LoVo (cell line): ENCODE measurements at regions not wholly inside any gene's neighbourhood (a gene's known extent, or its start where the extent isn't known, plus 50 kb on each side); places are given as distances from the start of the nearest gene placed in this dataset.

Experiments
- DNase-seq: peaks from one replicate; pipeline ENCODE4 v3.0.0-alpha.2; 2016; ENCODE audit warnings: low spot score

DNA sequence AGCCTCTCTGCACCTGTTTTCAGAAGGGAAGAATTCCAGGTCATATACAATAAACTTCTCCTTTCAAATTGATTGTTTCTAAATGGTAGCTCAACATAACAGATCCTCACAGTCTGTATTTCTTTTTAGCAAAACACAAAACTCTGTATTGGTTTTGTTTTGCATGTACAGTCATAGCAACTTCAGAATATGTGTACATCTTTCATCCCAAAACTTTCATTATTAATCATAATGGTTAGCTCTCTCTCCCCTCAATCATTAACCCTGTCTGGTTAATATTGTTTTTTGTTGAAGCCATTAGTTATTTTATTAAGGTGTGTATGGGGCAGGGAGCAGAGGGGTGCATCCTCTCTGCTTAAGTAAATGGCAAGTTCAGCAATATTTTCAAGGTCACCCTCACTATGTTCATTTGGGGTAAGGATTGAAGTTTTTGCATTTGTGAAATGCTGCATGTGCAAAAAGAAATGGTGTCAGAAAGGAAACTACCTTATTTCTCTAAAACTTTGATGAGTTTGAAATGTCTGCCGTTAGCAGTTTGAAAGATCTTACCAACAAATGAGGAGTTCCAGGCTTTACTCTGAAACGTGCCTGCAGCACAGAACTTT is 136.8 kb upstream of the BTBD3 start:
- DNase-seq, result no peak

DNA sequence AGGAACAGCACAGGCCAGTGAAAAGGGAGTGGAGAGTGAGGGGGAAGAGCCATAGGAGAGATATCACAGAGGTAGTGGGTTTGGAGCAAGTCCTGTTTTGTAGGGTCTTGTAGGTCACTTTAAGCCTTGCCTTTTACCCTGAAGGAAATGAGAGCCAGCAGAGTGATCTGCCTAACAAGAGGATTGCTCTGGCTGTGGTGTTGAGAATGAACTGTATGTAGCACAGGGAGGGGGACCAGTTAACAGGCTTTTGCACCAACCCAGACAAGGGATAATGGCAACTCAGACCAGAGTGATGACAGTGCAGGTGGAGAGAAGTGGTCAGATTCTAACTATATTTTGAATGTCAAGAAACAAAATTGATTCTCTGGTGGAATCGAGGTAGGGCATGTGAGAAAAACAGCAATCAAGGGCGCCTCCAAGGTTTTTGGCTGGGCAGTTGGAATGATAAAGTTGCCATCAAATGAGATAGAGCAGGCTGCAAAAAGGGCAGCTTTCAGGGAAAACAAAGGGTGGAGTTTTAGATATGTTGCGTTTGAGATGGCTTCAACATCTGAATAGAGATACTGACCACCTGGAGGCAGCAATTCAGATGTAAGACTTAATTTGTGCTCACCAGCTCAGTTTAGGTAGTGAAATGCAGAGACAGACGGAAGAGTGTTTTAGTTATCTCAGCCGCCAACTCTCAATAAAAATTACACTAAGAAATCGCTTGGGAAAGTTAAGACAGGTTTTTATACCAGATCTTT is 134.4 kb upstream of the BTBD3 start:
- no peak for DNase-seq

DNA sequence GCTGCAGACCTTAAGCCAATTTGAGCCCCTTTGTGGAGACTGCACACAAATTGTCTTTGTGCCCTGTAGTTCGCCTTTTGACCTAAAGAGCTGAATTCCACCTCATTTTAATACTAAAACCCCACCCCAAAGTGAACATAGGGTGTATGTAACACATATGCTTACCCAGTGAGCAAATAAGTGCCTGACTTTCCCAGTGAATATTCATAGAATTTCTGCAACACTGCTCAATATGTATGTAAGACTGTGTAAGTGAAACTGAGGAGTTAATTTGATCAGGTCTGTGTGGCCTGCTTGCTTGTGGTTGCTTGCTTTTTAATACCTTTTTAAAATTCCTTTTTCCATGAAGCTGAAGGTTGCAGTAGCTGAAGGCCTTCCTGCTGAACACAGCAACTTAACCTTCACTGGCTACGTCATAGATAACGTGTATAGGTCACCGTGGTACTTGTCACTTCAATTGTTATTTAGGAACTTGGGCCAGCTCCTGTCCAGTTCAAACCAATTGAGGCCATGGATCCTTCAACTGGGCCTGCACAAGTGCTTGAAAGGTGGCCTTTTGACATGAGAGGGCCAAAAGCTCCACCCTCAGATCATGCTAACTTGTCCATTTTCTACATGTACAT is 131.7 kb upstream of the BTBD3 start:
- DNase-seq, result no peak

DNA sequence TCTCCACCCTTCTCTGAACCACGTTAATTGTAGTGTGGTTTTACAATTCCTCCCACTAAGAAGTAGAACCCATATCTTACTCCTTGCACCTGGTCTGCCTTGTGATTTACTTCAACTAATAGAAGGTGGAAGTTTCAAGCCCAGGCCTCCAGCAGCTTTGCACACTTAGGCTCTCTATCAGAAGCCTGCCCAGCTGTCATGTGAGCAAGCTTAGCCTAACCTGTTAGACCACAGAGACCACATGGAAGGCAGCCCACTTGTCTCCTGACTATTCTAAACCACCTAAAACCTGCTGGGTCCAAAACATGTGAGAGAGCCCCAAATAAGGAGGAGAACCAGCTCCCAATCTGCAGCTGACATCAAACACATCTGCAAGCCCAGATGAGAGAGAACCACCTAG is 127.6 kb upstream of the BTBD3 start:
- DNase-seq, result no peak

DNA sequence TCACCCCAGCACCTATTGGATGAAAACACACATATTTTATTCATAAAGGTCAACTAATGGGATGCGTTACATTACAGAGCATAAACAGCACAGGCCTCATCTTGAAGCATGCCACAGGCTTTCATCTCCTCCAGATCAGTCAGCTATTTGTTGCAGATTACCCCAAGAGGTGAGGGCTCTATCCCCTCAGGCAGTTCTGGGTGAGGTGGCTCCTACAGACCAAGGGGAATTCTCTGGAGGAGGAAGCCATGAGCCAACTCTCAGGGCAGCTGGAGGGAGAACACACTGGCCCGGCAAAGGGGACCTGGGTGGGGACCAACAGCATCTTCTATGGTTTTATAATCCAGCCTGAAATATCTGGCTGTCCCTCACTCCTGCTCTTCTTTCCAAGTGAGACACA is 126.4 kb upstream of the BTBD3 start:
- DNase-seq, result no peak

DNA sequence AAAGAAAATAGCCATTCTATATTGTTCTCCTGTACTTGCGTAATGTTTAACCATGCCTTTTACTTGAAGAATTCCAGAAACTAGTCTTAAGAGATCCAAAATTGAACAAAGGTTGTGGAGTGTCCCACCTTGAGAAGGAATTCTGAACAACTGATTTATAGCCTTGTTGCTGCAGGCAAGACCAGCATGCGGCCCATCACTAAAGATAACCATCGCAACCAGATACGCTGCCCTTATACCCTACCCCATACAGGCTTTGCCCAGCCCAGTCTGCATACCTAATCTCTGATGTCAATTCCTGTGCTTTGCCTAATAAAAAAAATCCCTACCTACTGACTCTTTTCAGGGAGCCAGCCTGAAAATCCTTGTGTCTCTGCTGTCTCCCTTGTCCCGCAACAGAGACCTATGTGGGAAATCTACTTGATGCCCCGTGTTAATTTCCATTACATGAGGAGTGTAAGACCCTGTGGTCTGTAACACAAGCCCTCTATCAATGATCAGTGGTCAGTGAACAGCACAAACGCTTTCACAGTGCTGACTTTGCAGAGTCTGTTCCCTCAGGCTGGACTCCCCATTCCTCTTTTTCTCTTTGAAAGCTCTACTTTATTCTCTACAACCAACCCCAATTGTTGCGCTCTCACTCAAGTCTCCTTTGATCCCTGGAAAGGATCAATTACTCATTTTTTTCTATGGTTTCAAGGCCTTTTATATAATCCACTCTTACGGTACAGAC is 125.7 kb upstream of the BTBD3 start:
- DNase-seq, result peak; percentile 76

DNA sequence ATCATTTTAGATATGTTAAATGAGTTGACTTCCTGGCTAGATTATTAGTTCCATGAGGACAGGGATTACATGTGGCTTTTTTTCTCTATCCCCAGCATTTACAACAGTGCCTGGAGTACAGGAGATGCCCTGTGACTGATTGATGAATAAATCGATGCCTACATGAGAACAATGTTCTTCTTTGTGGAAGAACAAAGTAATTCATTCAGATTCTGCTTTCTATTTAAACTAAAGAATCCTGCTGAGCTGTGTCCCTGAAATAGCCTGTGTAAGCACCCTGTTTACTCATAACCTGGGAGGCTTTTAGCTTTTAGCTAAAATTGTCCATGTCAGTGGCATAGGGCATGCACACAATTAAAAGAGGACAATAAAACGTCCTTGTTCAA is 125.1 kb upstream of the BTBD3 start:
- DNase-seq, result peak; percentile 6

DNA sequence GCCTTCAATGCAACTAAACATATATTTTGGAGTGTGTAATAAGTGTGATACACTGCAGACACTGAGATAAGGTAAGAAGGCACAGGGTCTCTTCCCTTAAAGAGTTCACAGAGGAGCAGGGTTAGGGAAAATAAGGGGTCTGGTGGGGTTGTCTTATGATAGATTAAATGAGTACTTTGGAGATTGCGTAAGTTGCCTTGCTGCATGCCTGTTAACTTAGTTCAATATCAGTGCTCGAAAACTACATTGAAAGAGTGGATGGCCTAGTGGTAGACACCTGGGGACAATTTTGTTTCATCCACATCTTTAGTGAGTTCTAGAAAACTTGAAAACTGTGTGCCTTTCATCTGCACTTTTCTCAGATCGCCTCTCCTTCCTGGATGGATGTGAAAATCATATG is 123.2 kb upstream of the BTBD3 start:
- DNase-seq, result no peak

DNA sequence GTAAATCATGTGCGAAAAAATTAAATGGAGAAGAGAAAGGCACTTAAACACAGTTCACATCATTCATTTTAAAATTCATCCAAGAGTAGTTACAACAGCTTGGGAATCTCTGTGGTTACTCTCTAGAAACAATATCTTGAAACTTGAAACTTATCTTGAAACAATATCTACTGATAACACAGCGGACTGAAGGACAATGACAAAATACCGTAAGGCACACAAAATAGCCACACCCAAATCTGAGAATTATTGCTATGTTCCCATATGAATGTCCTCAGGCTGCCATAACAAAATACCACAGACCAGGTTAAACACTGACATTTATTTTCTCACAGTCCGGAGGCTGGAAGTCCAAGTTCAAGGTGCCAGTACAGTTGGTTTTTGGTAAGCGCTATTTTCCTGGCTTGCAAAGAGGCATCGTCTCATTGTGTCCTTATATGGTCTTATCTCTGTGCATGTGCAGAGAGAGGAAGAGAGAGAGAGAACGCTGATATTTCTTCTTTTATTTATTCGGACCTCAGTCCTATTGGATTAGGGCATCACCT is 122.5 kb upstream of the BTBD3 start:
- DNase-seq, result no peak

DNA sequence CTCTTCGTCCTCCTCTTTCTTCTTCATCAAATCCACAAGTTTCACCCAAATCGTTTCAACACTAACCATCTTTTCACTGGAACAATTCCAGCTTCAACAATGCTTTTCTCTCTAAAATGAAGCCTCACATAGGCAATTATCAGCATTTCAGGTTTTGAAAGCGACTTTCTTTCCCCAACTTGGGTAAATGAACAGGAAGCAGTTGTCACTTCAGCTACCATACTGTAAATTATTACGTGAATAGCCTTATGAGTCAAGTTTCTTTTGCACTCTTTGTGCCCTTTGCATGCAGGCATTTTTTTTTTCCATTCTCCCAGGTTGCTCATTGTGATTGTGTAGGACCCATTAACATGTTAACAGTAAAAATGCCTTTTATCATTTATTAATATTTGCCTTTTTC is 121.7 kb upstream of the BTBD3 start:
- no peak for DNase-seq

DNA sequence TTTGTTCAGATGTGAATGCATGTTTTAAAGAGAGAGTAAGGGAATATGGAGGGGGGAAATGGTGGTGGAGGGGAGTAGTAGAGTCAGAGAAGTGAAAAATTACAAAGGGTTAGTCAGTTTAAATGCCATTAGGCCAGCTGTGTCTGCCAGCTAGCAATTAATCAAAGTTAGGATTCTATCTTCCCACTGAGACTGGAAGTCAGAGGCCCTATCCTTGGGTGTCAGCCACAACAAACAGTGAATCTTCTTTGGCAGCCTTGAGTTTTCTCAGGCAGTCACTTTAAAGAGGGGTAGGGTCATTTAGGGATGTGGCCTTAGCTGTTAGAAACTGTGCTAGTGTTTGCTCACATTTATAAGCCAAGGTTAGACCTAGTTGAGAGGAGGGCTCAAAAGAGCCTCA is 120.5 kb upstream of the BTBD3 start:
- DNase-seq, result no peak

DNA sequence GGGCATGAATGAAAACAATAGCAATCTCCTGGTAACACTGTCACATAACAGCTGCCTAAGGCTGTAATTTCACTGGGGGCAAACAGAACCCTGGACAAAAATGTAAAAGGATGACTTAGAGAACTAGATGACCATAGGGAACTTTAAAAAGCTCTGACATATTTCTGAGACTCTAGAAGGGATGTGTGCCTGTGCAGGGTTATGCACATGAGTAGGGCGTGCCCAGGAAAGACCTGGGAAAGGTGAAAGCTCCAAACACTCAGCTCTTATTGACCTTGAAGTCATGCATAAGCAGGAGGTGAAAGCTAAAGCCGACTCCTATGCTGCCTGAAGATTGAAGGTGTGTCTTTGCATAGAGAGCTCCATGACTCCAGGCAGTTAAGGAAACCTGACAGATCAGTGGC is 118.4 kb upstream of the BTBD3 start:
- DNase-seq, result peak; percentile 39

DNA sequence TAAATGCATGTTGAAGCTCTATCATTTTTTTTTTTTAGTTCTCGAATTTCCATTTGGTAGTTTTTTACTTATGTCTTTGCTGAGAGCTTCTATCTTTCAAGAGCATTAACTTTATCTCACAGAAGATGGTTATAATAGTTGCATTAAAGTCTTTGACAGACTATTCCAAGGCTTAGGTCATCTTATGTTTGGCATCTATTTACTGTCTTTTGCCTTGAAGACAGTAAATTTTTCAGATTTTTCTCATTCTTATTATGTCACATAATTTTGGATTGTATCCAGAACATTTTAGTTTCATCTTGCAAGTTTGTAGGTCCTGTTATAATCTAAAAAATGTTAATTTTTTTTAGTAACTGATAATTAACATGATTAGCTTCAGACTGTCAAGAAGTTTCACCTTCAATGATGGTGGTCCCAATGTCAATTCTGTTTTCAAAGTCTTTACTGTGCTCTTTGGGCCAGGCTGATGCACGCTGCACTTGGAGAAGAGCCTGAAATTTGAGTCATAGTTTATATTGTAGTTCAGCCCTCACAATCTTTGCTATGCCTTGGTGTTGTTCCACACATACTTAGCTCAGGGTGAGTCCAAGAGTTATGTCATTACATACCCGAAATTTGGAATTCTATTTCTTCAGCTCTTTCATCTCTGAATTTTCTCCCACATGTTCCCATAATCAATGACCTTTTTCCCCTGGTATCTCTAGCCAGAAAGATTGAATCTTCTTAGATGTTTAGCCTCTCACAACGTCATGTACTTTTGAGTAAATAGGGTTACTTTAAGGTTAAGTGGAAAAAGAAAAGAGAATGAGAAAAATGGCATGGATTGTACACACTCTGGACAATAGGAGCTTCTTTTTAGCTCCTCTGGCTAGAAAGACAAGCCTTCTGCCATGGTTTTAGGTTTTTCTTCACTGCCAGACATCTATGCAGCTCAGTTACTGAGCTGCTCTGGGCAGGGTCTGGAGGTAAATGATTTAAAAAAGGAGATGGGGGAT is 110.3 kb upstream of the BTBD3 start:
- no peak for DNase-seq

DNA sequence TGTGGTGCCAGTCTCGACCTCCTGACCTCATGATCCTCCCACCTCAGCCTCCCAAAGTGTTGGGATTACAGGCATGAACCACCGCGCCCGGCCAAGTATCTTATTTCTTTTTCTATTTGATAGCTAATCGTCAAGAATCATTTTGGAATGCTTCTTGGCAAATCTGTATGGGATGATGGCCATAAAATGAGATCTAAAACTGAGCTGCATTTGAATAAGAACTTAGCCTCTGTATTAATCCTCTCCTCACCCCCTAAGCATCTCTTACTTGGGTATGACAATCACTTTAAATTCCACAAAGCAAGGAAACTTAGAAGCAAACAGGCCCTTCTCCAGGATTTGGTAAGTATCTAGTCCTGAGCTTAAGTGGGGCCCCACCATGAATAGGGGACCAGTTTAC is 108.9 kb upstream of the BTBD3 start:
- DNase-seq, result no peak

DNA sequence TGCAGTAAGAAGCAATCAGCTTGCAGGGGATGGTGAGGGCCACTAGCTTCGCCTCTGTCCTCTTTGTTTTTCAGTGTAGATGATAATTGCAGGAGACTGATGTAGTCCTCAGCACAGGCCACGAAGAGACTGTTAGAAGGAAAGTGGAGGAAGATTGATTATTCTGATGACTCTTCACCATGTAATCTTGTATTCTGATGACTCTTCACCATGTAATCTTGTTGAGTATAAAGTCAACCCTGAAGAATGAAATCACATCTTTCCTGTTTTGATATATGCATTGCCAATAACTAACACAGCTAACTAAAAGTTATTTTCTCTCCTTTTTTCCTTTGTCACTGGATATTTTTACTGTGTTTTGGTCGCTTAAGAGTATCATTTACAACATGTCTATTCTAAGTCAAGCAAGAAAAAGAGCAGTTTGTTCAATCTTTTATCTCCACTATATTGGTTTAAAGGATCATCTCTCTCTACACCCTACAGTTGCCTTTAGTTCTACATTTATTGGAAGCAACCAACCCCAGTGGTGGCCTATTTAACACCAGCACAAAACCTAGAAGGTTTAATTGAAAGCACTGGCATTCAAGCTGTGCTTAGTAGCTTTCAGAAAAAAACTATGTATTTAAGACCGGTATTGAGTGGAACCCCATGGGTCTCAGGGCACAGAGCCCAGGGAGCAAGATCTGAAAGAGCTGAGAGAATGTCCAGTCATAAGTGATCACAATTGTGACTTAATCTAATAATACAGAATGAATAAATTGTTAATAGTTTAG is 107.2 kb upstream of the BTBD3 start:
- DNase-seq, result no peak

DNA sequence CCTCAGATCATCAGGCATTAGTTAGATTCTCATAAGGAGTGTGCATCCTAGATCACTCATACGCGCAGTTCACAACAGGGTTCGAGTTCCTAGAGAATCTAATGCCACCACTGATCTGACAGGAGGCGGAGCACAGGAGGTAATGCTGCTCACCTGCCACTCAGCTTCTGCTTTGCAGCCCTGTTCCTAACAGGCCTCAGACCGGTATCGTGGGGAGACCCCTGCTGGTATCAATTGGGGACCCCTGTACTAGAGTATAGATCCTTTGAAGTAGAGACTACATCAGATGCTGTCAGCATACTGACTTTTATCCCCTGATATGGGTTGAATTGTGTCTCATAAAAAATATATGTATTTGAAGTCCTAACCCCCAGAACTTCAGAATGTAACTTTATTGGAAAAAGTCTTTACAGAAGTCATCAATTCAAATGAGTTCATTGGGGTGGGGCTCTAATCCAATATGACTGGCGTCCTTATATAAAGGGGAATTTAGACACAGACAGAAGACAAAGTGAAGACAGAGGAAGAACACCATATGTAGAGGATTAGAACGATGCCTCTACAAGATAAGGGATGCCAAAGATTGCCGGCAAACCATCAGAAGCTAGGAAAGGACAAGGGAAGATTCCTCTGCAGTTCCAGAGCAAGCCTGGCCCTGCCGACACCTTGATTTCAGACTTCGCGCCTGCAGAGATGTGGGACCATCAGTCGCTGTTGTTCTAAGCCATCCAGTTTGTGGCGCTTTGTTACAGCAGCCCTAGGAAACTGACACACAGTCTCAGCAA is 104.4 kb upstream of the BTBD3 start:
- no peak for DNase-seq

DNA sequence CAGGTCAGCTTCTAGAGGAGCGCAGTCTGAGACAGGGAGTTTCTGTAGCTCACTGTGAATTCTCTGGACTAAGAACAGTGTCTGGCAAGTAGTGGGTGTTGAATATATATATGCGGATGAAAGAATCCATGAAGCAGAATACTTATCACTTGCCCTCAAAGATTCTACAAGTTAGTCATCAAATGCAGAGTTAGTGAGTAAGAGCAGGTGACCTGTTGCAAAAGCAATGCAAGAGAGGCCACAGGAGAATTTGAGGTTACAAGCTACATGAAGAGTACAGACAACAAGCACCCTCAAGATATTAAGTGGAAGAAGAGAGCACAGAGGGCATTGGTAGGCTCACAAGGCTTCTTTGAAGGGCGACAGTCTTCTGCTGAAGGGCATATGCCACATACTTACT is 103.4 kb upstream of the BTBD3 start:
- no peak for DNase-seq

DNA sequence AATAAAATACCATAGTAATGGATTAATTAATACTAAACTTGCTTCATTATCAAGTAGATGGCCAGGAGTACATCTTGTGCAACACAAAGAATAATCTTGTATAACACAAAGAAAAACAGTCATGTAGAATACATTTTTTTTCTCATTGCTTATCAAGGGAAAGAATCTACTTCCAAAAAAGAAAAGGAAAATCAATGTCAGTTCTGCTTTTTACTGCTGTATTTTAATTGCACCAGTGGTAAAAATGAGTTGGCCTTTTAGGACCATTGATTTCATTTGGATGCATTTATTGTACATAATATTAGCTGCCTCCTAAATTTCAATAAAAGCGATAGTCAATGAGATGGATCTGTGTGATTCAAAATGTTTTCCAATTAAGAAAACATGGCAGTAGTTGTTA is 96.9 kb upstream of the BTBD3 start:
- DNase-seq, result no peak

DNA sequence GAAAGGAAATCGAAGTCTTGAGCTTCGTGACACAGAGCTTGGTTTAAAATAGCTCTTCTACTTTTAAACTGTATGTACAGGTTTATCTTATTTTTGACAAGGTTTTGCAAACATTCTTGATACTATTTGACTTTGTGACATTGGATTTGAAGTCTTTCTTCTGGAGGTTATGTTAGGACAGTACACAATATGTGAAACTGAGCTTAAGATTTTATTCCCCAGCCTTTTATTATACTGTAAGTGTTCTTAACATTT is 95.2 kb upstream of the BTBD3 start:
- no peak for DNase-seq

DNA sequence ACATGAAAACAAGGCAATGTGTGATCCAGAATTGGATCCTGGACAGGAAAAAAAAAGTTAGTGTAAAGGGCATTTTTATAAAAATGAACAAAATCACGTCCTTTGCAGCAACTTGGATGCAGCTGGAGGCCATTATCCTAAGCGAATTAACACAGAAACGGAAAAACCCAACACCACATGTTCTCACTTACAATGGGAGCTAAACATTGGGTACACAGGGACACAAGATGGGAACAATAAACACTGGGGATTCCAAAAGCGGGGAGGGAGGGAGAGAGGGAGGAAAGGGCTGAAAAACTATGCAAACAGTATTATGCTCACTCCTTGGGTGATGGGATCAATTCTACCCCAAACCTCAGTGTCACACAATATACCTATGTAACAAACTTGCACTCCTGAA is 91.4 kb upstream of the BTBD3 start:
- DNase-seq, result no peak
